HL-60 (cell line): ENCODE measurements at regions not wholly inside any gene's neighbourhood (a gene's known extent, or its start where the extent isn't known, plus 50 kb on each side); places are given as distances from the start of the nearest gene placed in this dataset.

Experiments used
- DNase-seq, 2 experiments: peaks; one replicate each; pipeline ENCODE4 v3.0.0-alpha.2; 2010 to 2020; ENCODE audit warnings: low read depth in 1 of 2, low spot score in 1 of 2
- H3K27ac ChIP-seq: fragments of 250-450 bp; sonication (Bioruptor Pico); replicated peaks from 2 replicates; pipeline ENCODE4 v1.5.1; 2020; ENCODE audit warnings: mild to moderate bottlenecking, moderate library complexity
- H3K27me3 ChIP-seq: fragments of 250-450 bp; sonication (Bioruptor Pico); 2 replicates; pipeline ENCODE4 v1.5.1; 2021; ENCODE audit warnings: mild to moderate bottlenecking, moderate library complexity; ENCODE audit not compliant: insufficient read depth, poor library complexity, severe bottlenecking
- H3K4me3 ChIP-seq: replicated peaks from 2 replicates; pipeline ENCODE4 v1.5.1; 2011; ENCODE audit warnings: mild to moderate bottlenecking, control low read depth, low read length; ENCODE audit not compliant: insufficient read depth
- GABPA ChIP-seq: IDR thresholded peaks from 2 replicates; pipeline ENCODE4 v1.6.1; 2012; ENCODE audit warnings: low read depth
- POLR2AphosphoS5 ChIP-seq: IDR thresholded peaks from 2 replicates; pipeline ENCODE4 v1.6.1; 2012; ENCODE audit warnings: low read depth
- SPI1 ChIP-seq: IDR thresholded peaks from 2 replicates; pipeline ENCODE4 v1.6.1; 2012; ENCODE audit warnings: low read depth, mild to moderate bottlenecking, borderline replicate concordance
- TF ChIP-seq, protein P1 (sequence below): IDR thresholded peaks from 2 replicates; pipeline ENCODE4 v1.6.1; 2012; ENCODE audit warnings: low read depth; ENCODE audit not compliant: insufficient replicate concordance
- TF ChIP-seq, protein P2 (sequence below): IDR thresholded peaks from one replicate; pipeline ENCODE4 v1.5.1; 2011; ENCODE audit warnings: low read length, control low read depth, inconsistent platforms; ENCODE audit not compliant: insufficient read depth

DNA sequence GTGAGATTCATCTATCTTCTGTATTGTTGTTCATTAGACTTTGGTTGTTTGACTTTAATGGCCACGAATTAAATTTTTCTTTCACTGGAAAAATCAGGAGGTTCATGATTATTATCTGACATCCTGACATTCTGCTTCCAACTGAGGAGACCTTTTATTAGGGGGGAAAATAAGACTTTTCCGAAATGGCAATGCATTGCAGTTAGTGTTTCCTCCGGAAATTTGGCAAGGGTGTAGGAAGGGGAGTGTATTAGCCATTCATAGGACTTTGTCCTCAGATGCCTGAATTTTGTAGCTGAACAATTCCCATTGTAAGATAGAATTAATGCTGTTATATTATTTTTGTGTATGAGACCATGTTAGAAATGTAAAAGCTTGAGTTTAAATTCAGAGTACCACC lies 450.6 kb upstream of the TGFBR2 start:
- H3K27ac ChIP-seq, result no peak overlapping the region
- no peak for DNase-seq
- TF ChIP-seq SPI1 (no peak), GABPA (no peak)
- TF ChIP-seq, protein P1, sequence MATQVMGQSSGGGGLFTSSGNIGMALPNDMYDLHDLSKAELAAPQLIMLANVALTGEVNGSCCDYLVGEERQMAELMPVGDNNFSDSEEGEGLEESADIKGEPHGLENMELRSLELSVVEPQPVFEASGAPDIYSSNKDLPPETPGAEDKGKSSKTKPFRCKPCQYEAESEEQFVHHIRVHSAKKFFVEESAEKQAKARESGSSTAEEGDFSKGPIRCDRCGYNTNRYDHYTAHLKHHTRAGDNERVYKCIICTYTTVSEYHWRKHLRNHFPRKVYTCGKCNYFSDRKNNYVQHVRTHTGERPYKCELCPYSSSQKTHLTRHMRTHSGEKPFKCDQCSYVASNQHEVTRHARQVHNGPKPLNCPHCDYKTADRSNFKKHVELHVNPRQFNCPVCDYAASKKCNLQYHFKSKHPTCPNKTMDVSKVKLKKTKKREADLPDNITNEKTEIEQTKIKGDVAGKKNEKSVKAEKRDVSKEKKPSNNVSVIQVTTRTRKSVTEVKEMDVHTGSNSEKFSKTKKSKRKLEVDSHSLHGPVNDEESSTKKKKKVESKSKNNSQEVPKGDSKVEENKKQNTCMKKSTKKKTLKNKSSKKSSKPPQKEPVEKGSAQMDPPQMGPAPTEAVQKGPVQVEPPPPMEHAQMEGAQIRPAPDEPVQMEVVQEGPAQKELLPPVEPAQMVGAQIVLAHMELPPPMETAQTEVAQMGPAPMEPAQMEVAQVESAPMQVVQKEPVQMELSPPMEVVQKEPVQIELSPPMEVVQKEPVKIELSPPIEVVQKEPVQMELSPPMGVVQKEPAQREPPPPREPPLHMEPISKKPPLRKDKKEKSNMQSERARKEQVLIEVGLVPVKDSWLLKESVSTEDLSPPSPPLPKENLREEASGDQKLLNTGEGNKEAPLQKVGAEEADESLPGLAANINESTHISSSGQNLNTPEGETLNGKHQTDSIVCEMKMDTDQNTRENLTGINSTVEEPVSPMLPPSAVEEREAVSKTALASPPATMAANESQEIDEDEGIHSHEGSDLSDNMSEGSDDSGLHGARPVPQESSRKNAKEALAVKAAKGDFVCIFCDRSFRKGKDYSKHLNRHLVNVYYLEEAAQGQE, result no peak
- H3K4me3 ChIP-seq, result no peak overlapping the region
- H3K27me3 ChIP-seq, result no peaks in the 10 kb centered on the region

DNA sequence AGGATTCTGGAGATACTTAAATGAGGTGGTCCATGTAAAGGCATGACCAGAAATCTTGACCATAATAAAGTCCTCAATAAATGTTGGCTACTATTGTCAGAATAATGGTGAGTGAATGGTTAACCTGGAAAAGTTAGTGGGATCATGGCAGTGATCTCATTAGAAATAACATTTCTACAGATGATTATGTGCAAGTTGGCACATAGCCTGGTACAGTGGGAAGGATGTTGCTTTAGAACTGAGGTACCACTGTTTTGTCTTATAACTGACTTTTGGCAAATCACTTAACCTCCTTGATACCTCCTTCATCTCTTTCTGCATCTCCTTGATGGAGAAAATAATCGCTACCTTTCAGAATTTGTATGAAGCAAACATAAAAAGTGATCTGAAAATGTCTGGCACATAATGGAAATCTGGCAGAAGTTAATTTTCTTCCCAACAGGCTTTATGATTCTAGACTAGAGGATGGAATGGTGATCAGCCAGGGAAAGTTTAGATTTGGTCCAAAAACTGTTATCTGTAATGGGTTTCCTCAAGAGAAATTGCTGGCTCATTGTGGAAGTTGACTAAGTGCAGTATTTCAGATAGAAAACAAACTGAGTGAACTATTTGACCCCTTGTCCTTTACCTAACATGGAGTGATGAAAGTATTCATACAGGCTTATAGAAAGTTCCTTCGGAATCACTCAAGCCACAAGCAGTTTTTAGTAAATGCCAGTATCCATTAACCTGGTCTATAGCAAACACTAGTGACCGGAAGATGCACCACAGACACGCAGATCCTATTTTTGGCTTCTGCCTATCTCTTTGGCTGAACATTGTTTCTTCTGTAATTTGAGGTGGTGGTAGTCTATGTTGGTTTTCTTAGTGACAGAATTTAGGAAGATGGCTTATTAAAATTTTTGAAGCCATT lies 449.6 kb upstream of the TGFBR2 start:
- Histone ChIP-seq H3K27ac (no peak overlapping the region), H3K27me3 (no peaks in the 10 kb centered on the region), H3K4me3 (no peak overlapping the region)
- no peak for DNase-seq
- TF ChIP-seq, protein P1, result no peak
- TF ChIP-seq GABPA (no peak), POLR2AphosphoS5 (no peak), SPI1 (no peak)
- TF ChIP-seq, protein P2, sequence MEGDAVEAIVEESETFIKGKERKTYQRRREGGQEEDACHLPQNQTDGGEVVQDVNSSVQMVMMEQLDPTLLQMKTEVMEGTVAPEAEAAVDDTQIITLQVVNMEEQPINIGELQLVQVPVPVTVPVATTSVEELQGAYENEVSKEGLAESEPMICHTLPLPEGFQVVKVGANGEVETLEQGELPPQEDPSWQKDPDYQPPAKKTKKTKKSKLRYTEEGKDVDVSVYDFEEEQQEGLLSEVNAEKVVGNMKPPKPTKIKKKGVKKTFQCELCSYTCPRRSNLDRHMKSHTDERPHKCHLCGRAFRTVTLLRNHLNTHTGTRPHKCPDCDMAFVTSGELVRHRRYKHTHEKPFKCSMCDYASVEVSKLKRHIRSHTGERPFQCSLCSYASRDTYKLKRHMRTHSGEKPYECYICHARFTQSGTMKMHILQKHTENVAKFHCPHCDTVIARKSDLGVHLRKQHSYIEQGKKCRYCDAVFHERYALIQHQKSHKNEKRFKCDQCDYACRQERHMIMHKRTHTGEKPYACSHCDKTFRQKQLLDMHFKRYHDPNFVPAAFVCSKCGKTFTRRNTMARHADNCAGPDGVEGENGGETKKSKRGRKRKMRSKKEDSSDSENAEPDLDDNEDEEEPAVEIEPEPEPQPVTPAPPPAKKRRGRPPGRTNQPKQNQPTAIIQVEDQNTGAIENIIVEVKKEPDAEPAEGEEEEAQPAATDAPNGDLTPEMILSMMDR, result no peak

DNA sequence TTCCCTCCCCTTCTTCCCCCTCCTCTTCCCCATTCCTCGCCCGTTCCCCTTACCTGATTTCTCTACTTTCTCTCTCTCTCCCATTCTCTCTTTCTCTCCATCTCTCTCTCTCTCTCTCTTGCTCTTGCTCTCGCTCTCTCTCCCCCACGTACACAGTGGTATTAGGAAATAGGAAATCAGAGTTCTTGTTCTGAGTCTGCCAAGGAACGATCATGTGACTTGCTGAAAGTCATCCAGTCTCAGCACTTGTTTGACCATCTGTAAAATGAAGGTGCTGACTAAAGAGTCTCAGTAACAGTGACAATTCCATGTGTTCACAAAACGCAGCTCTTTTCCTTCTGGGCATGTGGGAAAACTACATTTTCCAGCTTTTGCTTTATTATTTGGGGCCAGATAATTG lies 445.0 kb upstream of the TGFBR2 start:
- peak in 1 of 2 experiments; percentile 3 for DNase-seq

More for the DNA sequence above, 445.0 kb upstream of the TGFBR2 start:
- Histone ChIP-seq H3K4me3 (no peak overlapping the region), H3K27me3 (no peaks in the 10 kb centered on the region), H3K27ac (no peak overlapping the region)
- TF ChIP-seq, protein P1, result no peak
- TF ChIP-seq SPI1, result no peak
- TF ChIP-seq POLR2AphosphoS5, result no peak
- TF ChIP-seq, protein P2, result no peak
- no peak for TF ChIP-seq GABPA
